ENCODE measurements at regions not wholly inside any gene's neighbourhood (a gene's known extent, or its start where the extent isn't known, plus 50 kb on each side); places are given as distances from the start of the nearest gene placed in this dataset.
"Not testable (repeated sequence)": the region's sequence is repeated elsewhere in the genome, so short reads cannot be mapped to it uniquely, and the experiment has no call there.

DNA sequence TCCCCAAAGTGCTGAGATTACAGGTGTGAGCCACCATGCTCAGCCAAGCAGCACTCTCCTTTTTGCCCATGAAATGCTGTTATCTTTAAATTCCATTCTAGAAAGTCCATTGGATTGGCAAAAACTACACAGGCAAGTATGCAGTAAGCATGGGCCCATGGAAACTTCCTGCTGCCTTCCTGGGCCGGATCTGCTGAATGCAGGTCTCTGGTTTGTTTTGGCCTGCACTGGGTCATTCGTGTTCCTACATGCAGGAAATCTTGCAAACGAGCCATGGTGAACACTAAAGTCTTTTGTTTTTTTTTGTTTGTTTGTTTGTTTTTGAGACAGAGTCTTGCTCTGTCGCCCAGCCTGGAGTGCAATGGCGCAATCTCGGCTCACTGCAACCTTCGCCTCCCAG is 76.8 kb upstream of the SPDYE9 start:
- TF ChIP-seq POLR2AphosphoS5 (IDR thresholded peaks at IDR 0.05; ENCODE audit: low read depth); CTCF (IDR thresholded peaks at IDR 0.05; ENCODE audit: insufficient read depth, low read length); REST (IDR thresholded peaks at IDR 0.05; ENCODE audit: insufficient replicate concordance, low read depth); GABPA (IDR thresholded peaks at IDR 0.05; ENCODE audit: low read depth); SPI1 (IDR thresholded peaks at IDR 0.05; ENCODE audit: borderline replicate concordance, low read depth): not testable (repeated sequence)

Measured in HL-60 (cell line).